Panc1 (cell line): ENCODE measurements at regions not wholly inside any gene's neighbourhood (a gene's known extent, or its start where the extent isn't known, plus 50 kb on each side); places are given as distances from the start of the nearest gene placed in this dataset.

ENCODE experiments used
- ATAC-seq: fragments of 200-7000 bp; cut with Tn5 transposase; 2 replicates; pipeline ENCODE4 v1.9.1; 2020; ENCODE audit warnings: mild to moderate bottlenecking, moderate library complexity
- BruUV-seq: library from RNA; stranded (reverse); fragments of 400-500 nt; replicated peaks from 2 replicates; lab custom pipeline; 2021; lab: Mats Ljungman, UMichigan
- CTCF ChIA-PET: fragments of 300-600 bp; sonication (Branson Sonifier 250); formaldehyde crosslinking; loops from one replicate; lab custom pipeline; 2022; ENCODE audit warnings: antibody characterized with exemption; lab: Charles Lee
- POLR2A ChIA-PET: fragments of 300-600 bp; sonication (Branson Sonifier 250); formaldehyde crosslinking; loops from one replicate; lab custom pipeline; 2022; ENCODE audit warnings: antibody characterized with exemption; lab: Charles Lee
- DNase-seq: peaks from one replicate; pipeline ENCODE4 v3.0.0-alpha.2; 2010; ENCODE audit warnings: low read depth, low spot score
- H3K27ac ChIP-seq: 2 replicates; pipeline ENCODE4 v1.5.1; 2011; ENCODE audit warnings: mild to moderate bottlenecking, low read length, inconsistent platforms
- H3K27me3 ChIP-seq: fragments of 200-500 bp; sonication (Bioruptor generic); 2 replicates; pipeline ENCODE4 v1.6.0; 2014; ENCODE audit warnings: low read length, inconsistent platforms; ENCODE audit not compliant: control insufficient read depth, insufficient read depth
- H3K36me3 ChIP-seq: fragments of 200-500 bp; sonication (Bioruptor generic); 2 replicates; pipeline ENCODE4 v1.5.1; 2014; ENCODE audit warnings: inconsistent platforms, mild to moderate bottlenecking, low read length, moderate library complexity; ENCODE audit not compliant: control insufficient read depth, insufficient read depth
- H3K4me1 ChIP-seq: 2 replicates; pipeline ENCODE4 v1.5.1; 2011; ENCODE audit warnings: inconsistent platforms, mild to moderate bottlenecking, low read length, moderate library complexity; ENCODE audit not compliant: control insufficient read depth, insufficient read depth
- H3K4me3 ChIP-seq, 2 experiments: 2 replicates each; pipeline ENCODE4 v1.5.1; 2011 to 2012; ENCODE audit warnings: low read depth in 2 of 2, low read length in 2 of 2, mild to moderate bottlenecking in 2 of 2, inconsistent platforms in 1 of 2, moderate library complexity in 1 of 2
- H3K9me3 ChIP-seq: fragments of 200-500 bp; sonication (Bioruptor generic); 2 replicates; pipeline ENCODE4 v1.5.1; 2014; ENCODE audit warnings: low read depth, mild to moderate bottlenecking, inconsistent platforms, low read length, moderate library complexity; ENCODE audit not compliant: control insufficient read depth, insufficient read depth
- POLR2AphosphoS5 ChIP-seq: IDR thresholded peaks from 2 replicates; pipeline ENCODE4 v1.6.1; 2012; ENCODE audit warnings: mild to moderate bottlenecking, low read depth, low read length, moderate library complexity
- SIN3A ChIP-seq: IDR thresholded peaks from 2 replicates; pipeline ENCODE4 v1.6.1; 2012; ENCODE audit warnings: low read depth, mild to moderate bottlenecking, low read length, moderate library complexity, borderline replicate concordance; ENCODE audit not compliant: insufficient read depth
- TCF7L2 ChIP-seq: IDR thresholded peaks from 2 replicates; pipeline ENCODE4 v1.6.1; 2011; ENCODE audit warnings: mild to moderate bottlenecking, low read depth, low read length, inconsistent platforms
- in situ Hi-C: cut with HindIII; loops from 2 replicates; pipeline ENCODE4 v1.10.0; 2016; ENCODE audit warnings: low sequenced_read_pairs, low pct_unique_long_range_greater_than_20kb
- intact Hi-C: fragments of 100-400 bp; cut with micrococcal nuclease; formaldehyde crosslinking; loops from one replicate; pipeline ENCODE4 v1.10.0; 2022; ENCODE audit not compliant: unreplicated experiment
- TF ChIP-seq, protein P1 (sequence below), 2 experiments: IDR thresholded peaks; 2 replicates each; pipeline ENCODE4 v1.6.1; 2011 to 2012; ENCODE audit warnings: low read depth in 2 of 2, control low read depth in 1 of 2, low read length in 1 of 2, mild to moderate bottlenecking in 1 of 2, moderate library complexity in 1 of 2; ENCODE audit not compliant: insufficient read depth in 1 of 2
- TF ChIP-seq, protein P2 (sequence below): fragments of 450-650 bp; IDR thresholded peaks from 2 replicates; pipeline ENCODE4 v1.5.1; 2017; ENCODE audit warnings: mild to moderate bottlenecking

DNA sequence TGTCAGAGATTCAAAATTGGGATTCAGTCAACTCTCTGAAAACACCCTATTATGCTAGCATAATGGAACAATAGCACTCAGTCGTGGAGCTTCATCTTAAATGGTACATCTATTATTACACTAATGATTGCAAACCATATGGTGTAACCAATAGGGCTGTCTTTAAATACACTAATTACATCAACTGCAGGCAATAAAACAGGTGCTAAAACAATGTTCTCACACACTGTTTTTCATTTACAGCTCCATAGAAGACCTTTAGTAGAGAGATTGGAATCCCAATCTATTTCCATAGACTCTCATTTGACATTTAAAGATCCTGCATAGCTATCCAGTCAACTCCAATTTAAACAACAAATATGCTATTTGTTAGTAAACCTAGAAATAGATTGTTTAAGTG is 1917.4 kb downstream of the OLFM4 start:
- ATAC-seq = no peak
- no peak for DNase-seq
- POLR2A ChIA-PET = no interaction called here
- Histone ChIP-seq H3K9me3 (no peaks in the 10 kb centered on the region), H3K36me3 (no peaks in the 10 kb centered on the region), H3K4me3 (no peak overlapping the region), H3K4me1 (no peaks in the 10 kb centered on the region), H3K27me3 (no peaks in the 10 kb centered on the region), H3K27ac (no peak overlapping the region)
- in situ Hi-C loops = no loop called here
- CTCF ChIA-PET = no interaction called here
- intact Hi-C loops = no loop called here
- no TSS peak for BruUV-seq
- TF ChIP-seq TCF7L2 (no peak), SIN3A (no peak), POLR2AphosphoS5 (no peak)
- TF ChIP-seq, protein P1, sequence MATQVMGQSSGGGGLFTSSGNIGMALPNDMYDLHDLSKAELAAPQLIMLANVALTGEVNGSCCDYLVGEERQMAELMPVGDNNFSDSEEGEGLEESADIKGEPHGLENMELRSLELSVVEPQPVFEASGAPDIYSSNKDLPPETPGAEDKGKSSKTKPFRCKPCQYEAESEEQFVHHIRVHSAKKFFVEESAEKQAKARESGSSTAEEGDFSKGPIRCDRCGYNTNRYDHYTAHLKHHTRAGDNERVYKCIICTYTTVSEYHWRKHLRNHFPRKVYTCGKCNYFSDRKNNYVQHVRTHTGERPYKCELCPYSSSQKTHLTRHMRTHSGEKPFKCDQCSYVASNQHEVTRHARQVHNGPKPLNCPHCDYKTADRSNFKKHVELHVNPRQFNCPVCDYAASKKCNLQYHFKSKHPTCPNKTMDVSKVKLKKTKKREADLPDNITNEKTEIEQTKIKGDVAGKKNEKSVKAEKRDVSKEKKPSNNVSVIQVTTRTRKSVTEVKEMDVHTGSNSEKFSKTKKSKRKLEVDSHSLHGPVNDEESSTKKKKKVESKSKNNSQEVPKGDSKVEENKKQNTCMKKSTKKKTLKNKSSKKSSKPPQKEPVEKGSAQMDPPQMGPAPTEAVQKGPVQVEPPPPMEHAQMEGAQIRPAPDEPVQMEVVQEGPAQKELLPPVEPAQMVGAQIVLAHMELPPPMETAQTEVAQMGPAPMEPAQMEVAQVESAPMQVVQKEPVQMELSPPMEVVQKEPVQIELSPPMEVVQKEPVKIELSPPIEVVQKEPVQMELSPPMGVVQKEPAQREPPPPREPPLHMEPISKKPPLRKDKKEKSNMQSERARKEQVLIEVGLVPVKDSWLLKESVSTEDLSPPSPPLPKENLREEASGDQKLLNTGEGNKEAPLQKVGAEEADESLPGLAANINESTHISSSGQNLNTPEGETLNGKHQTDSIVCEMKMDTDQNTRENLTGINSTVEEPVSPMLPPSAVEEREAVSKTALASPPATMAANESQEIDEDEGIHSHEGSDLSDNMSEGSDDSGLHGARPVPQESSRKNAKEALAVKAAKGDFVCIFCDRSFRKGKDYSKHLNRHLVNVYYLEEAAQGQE (IDR thresholded peaks at IDR 0.05; ENCODE audit: insufficient read depth in 1 of 2, low read depth in 2 of 2, low read length in 1 of 2) = no peak
- TF ChIP-seq, protein P2, sequence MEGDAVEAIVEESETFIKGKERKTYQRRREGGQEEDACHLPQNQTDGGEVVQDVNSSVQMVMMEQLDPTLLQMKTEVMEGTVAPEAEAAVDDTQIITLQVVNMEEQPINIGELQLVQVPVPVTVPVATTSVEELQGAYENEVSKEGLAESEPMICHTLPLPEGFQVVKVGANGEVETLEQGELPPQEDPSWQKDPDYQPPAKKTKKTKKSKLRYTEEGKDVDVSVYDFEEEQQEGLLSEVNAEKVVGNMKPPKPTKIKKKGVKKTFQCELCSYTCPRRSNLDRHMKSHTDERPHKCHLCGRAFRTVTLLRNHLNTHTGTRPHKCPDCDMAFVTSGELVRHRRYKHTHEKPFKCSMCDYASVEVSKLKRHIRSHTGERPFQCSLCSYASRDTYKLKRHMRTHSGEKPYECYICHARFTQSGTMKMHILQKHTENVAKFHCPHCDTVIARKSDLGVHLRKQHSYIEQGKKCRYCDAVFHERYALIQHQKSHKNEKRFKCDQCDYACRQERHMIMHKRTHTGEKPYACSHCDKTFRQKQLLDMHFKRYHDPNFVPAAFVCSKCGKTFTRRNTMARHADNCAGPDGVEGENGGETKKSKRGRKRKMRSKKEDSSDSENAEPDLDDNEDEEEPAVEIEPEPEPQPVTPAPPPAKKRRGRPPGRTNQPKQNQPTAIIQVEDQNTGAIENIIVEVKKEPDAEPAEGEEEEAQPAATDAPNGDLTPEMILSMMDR = no peak

DNA sequence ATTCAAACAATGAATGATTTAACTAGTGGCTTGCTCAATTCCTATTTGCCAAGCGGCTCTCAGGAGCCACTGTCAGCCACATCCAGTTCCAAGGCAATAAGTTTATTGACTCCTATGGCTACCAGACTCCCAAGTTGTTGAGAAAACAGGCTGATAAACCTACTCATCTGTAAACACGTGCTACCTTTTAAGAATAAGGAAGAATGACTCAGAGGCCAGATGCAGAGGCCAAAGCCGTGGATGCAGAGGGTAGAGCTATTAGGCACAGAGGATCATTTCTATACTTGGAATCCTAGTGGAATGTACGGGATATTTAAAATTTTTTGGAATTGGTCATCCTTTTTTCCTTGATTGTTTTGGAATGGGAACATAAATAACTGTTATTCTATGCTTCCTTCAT is 1921.1 kb downstream of the OLFM4 start:
- Histone ChIP-seq H3K27me3 (no peaks in the 10 kb centered on the region), H3K4me3 (no peak overlapping the region), H3K27ac (no peak overlapping the region), H3K36me3 (no peaks in the 10 kb centered on the region), H3K9me3 (no peaks in the 10 kb centered on the region), H3K4me1 (no peaks in the 10 kb centered on the region)
- ATAC-seq (no peak), DNase-seq (no peak)
- in situ Hi-C loops = no loop called here
- BruUV-seq = no TSS peak
- ChIA-PET CTCF (no interaction called here), POLR2A (no interaction called here)
- intact Hi-C loops = no loop called here
- no peak for TF ChIP-seq POLR2AphosphoS5
- TF ChIP-seq, protein P2 = no peak
- TF ChIP-seq, protein P1 (IDR thresholded peaks at IDR 0.05; ENCODE audit: insufficient read depth in 1 of 2, low read depth in 2 of 2, low read length in 1 of 2) = no peak
